Transverse colon (tissue), 4 donors: ENCODE measurements at regions not wholly inside any gene's neighbourhood (a gene's known extent, or its start where the extent isn't known, plus 50 kb on each side); places are given as distances from the start of the nearest gene placed in this dataset.

ENCODE experiments used
- DNase-seq: peaks from one replicate; pipeline ENCODE4 v3.0.0-alpha.2; 2019
- H3K27ac ChIP-seq, 4 donors: fragments of 200-600 bp; sonication (generic); 2 replicates each; pipeline ENCODE4 v1.5.1; 2016 to 2018; ENCODE audit warnings: inconsistent platforms in 4 of 4
- H3K27me3 ChIP-seq: fragments of 200-600 bp; sonication (generic); 2 replicates; pipeline ENCODE4 v1.5.1; 2017; ENCODE audit warnings: inconsistent platforms
- H3K36me3 ChIP-seq, 4 donors: fragments of 200-600 bp; sonication (generic); 2 replicates each; pipeline ENCODE4 v1.5.1; 2017 to 2019; ENCODE audit warnings: inconsistent platforms in 4 of 4
- H3K4me1 ChIP-seq, 4 donors: fragments of 200-600 bp; sonication (generic); 2 replicates each; pipeline ENCODE4 v1.5.1; 2017 to 2020; ENCODE audit warnings: inconsistent platforms in 4 of 4
- H3K4me3 ChIP-seq, 4 donors: fragments of 200-600 bp; sonication (generic); 1 replicate in 1 of 4; 2 replicates in 3 of 4; pipeline versions ENCODE4 v1.5.1 to v1.6.1; 2017 to 2019; ENCODE audit warnings: inconsistent platforms in 4 of 4
- H3K9me3 ChIP-seq, 2 donors: fragments of 200-600 bp; sonication (generic); 2 replicates each; pipeline ENCODE4 v1.5.1; 2017 to 2019; ENCODE audit warnings: inconsistent platforms in 2 of 2
- EP300 ChIP-seq: sonication (generic); formaldehyde crosslinking; IDR thresholded peaks from one replicate; pipeline ENCODE4 v1.6.1; 2017; ENCODE audit warnings: antibody characterized with exemption, low read depth
- POLR2A ChIP-seq: fragments of 450-650 bp; IDR thresholded peaks from one replicate; pipeline ENCODE4 v1.6.1; 2016; ENCODE audit warnings: antibody characterized with exemption, mild to moderate bottlenecking, moderate library complexity
- POLR2AphosphoS5 ChIP-seq, 3 donors: sonication (generic); formaldehyde crosslinking; IDR thresholded peaks; one replicate each; pipeline ENCODE4 v1.6.1; 2016; ENCODE audit warnings: antibody characterized with exemption in 3 of 3
- WGBS, 2 donors: methylation state at CpG; one replicate each; pipeline ENCODE4 v1.1.5; 2018; ENCODE audit warnings: low coverage in 1 of 2; 5-methylcytosine and 5-hydroxymethylcytosine counted together
- in situ Hi-C, 4 donors: fragments of 200-750 bp; cut with MboI; loops; one replicate each; pipeline versions ENCODE4 v1.15.0 to v1.15.1; 2017; ENCODE audit warnings: low sequenced_read_pairs in 3 of 4, low pct_ligation_motif_present in 1 of 4, low pct_unique_long_range_greater_than_20kb in 1 of 4
- intact Hi-C: fragments of 100-400 bp; cut with DNase I; formaldehyde crosslinking; loops from one replicate; pipeline ENCODE4 v1.15.1; 2023; ENCODE audit warnings: low total_unique reads
- TF ChIP-seq, protein P1 (sequence below), 5 experiments: fragments of 200-600 bp in 3 of 5; fragments of 450-650 bp in 2 of 5; sonication (generic) in 3 of 5; IDR thresholded peaks; 1 replicate in 2 of 5; 2 replicates in 3 of 5; pipeline ENCODE4 v1.5.1; 2016 to 2017; ENCODE audit warnings: antibody characterized with exemption in 5 of 5, inconsistent platforms in 3 of 5, mild to moderate bottlenecking in 2 of 5, moderate library complexity in 1 of 5

DNA sequence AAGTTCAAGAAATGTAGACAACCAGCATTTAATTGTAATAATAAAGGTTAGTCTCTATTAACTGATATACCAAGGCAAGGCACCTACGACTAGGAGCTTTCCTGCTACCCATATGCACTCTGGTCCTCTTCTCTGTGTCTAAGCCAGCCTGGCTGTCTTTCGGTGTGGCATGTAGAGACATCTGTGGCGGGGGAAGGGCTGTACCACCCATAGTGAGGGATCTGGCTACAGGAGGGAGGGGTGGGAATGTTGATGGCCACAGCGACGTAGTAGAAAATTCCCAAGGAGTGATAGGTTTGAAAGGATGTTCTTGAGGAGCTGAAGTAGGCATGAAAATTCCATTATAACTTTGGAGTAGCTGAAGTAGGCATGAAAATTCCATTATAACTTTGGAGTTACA lies 344.2 kb downstream of the ATP23 start:
- intact Hi-C loops, result no loop called here
- H3K27me3 ChIP-seq, result no peaks in the 10 kb centered on the region
- no peak overlapping the region for H3K4me3 ChIP-seq
- in situ Hi-C loops, result no loop called here
- peaks cover 0 to 3% of the 10 kb centered on the region in 2 donors for H3K9me3 ChIP-seq
- no peaks in the 10 kb centered on the region for H3K36me3 ChIP-seq
- no peak overlapping the region for H3K27ac ChIP-seq
- no peak for TF ChIP-seq POLR2A
- TF ChIP-seq POLR2AphosphoS5 (IDR thresholded peaks at IDR 0.05), result no peak
- TF ChIP-seq EP300, result no peak
- TF ChIP-seq, protein P1, sequence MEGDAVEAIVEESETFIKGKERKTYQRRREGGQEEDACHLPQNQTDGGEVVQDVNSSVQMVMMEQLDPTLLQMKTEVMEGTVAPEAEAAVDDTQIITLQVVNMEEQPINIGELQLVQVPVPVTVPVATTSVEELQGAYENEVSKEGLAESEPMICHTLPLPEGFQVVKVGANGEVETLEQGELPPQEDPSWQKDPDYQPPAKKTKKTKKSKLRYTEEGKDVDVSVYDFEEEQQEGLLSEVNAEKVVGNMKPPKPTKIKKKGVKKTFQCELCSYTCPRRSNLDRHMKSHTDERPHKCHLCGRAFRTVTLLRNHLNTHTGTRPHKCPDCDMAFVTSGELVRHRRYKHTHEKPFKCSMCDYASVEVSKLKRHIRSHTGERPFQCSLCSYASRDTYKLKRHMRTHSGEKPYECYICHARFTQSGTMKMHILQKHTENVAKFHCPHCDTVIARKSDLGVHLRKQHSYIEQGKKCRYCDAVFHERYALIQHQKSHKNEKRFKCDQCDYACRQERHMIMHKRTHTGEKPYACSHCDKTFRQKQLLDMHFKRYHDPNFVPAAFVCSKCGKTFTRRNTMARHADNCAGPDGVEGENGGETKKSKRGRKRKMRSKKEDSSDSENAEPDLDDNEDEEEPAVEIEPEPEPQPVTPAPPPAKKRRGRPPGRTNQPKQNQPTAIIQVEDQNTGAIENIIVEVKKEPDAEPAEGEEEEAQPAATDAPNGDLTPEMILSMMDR (IDR thresholded peaks at IDR 0.05), result no peak
- WGBS, 2 donors, result 60 to 68% methylated on average over 4 to 5 of the region's 5 CpGs
- DNase-seq, result no peak
- no peaks in the 10 kb centered on the region for H3K4me1 ChIP-seq

DNA sequence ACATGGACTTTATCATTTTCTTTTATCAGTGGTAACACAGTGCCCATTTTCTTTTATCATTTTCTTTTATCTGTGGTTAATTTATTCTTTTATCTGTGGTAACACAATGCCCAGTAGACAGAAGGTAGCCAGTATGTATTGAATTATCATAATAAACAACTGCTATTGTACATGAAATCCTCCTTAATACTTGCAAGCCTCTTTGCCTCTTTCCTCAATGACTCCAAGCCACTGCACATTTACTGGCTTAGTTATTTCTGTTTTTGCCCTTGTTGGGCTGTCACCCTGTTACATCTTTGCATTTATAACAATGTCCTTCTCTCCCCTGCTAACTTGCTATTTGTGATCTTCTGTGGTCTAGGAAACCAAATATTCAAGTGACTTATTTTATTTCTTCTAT lies 345.0 kb downstream of the ATP23 start:
- no peaks in the 10 kb centered on the region for H3K4me1 ChIP-seq
- no peak overlapping the region for H3K4me3 ChIP-seq
- DNase-seq, result no peak
- intact Hi-C loops, result no loop called here
- in situ Hi-C loops, result no loop called here
- H3K9me3 ChIP-seq, result no peaks in the 10 kb centered on the region
- no peaks in the 10 kb centered on the region for H3K27me3 ChIP-seq
- TF ChIP-seq, protein P1 (IDR thresholded peaks at IDR 0.05), result no peak
- no peak for TF ChIP-seq POLR2AphosphoS5 (IDR thresholded peaks at IDR 0.05)
- no peak for TF ChIP-seq POLR2A
- no peak for TF ChIP-seq EP300
- no peaks in the 10 kb centered on the region for H3K36me3 ChIP-seq
- no peak overlapping the region for H3K27ac ChIP-seq

DNA sequence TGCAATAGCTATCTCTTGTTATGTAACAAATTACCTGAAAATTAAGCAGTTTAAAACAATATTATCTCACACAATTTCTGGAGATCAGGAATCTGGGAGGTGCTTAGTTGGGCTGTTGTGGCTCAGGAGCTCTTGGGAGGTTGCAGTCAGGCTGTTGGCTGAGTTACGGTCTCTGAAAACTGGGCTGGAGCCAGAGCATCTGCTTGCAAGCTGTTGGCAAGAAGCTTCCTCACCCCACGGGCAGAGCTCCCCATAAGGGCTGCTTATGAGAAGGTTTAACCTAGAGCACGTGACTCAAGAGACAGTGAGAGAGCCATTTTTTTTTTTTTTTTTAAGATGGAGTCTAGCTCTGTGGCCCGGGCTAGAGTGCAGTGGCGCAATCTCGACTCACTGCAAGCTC lies 346.8 kb downstream of the ATP23 start:
- in situ Hi-C loops, result no loop called here
- intact Hi-C loops, result no loop called here
- no peaks in the 10 kb centered on the region for H3K4me1 ChIP-seq

DNA sequence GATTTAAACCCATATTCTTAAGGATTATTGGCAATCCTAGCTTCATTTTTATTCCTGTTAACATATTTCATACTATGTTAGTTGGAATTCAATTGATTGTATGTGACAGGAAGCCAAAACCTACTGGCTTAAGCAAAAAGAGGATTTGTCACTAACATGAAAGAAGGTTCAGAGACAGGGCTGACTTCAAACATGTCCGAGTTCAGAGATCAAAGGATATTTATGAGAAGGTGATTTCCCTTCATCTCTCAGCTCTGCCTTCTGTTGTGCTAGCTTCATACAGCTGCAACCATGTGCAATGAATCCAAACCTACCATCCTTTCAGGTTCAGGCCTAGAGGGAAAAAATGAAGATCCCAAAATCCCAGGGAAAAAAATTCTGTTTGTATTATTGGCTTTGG lies 349.7 kb downstream of the ATP23 start:
- in situ Hi-C loops, result no loop called here
- TF ChIP-seq POLR2AphosphoS5 (IDR thresholded peaks at IDR 0.05), result no peak
- no peak for TF ChIP-seq EP300
- no peak for TF ChIP-seq POLR2A
- no peaks in the 10 kb centered on the region for H3K27me3 ChIP-seq
- H3K9me3 ChIP-seq, result no peaks in the 10 kb centered on the region
- no peak overlapping the region for H3K4me3 ChIP-seq
- no peak overlapping the region for H3K27ac ChIP-seq
- no peak for DNase-seq
- H3K36me3 ChIP-seq, result no peaks in the 10 kb centered on the region
- H3K4me1 ChIP-seq, result no peaks in the 10 kb centered on the region
- intact Hi-C loops, result no loop called here
- 29 to 33% methylated on average over 1 of the region's 1 CpG for WGBS, 2 donors

More for the DNA sequence above, 346.8 kb downstream of the ATP23 start:
- DNase-seq, result no peak
- H3K27me3 ChIP-seq, result no peaks in the 10 kb centered on the region
- WGBS, 2 donors, result 88% methylated on average over 6 of the region's 6 CpGs; no CpG with 5 or more reads in 1 of the 2 donors
- no peak overlapping the region for H3K27ac ChIP-seq
- no peaks in the 10 kb centered on the region for H3K36me3 ChIP-seq
- no peaks in the 10 kb centered on the region for H3K9me3 ChIP-seq
- no peak overlapping the region for H3K4me3 ChIP-seq
- TF ChIP-seq POLR2A (no peak), EP300 (no peak), POLR2AphosphoS5 (IDR thresholded peaks at IDR 0.05) (no peak)
- TF ChIP-seq, protein P1 (IDR thresholded peaks at IDR 0.05), result no peak

DNA sequence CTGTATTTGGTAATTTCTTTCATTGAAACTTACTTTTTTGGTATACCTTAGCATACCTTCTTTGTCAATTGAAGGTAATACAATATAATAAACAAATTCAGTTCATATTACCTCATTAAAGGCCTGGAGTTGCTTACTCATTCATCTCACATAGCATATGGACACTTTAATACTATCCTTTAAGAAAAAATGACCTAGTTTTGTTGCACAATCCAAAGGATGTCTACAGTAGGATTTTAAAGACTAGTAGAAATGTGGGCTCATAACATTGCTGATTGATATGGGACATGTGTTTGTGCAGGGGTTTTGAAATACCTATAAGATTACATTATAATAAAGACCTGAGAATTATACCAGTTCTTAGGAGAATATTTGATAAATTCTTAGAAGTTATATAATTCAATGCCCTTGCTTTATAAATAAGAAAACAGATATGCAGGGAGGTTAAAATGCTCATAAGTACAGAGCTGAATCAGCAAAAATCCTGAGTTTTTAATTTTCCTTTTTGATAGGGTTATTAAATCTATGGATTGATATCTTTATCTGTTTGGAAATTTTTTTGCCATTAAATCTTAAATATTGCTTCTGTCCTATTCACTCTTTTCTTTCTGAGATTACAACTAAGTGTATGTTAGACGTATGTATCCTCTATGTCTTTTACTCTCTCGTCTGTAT lies 352.1 kb downstream of the ATP23 start:
- TF ChIP-seq EP300 (no peak), POLR2AphosphoS5 (IDR thresholded peaks at IDR 0.05) (no peak), POLR2A (no peak)
- TF ChIP-seq, protein P1 (IDR thresholded peaks at IDR 0.05), result no peak
- H3K4me1 ChIP-seq, result no peaks in the 10 kb centered on the region
- in situ Hi-C loops (no loop called here), intact Hi-C loops (no loop called here)
- H3K36me3 ChIP-seq, result no peaks in the 10 kb centered on the region
- H3K27ac ChIP-seq, result no peak overlapping the region
- no peak overlapping the region for H3K4me3 ChIP-seq
- no peak for DNase-seq
- no peaks in the 10 kb centered on the region for H3K27me3 ChIP-seq
- WGBS, 2 donors, result 81 to 100% methylated on average over 2 of the region's 2 CpGs
- H3K9me3 ChIP-seq, result no peaks in the 10 kb centered on the region
